ENCODE measurements at regions not wholly inside any gene's neighbourhood (a gene's known extent, or its start where the extent isn't known, plus 50 kb on each side); places are given as distances from the start of the nearest gene placed in this dataset.
A peak's percentile ranks its signal among the peaks of the same experiment; 100 is the strongest.

- intact Hi-C loops (cut with micrococcal nuclease): no loop called here
- no peak for DNase-seq
- ATAC-seq: peak; percentile 68
These were observed 209.5 kb downstream of the FNDC1 start for GRCh38 chr6:159378411-159379328.

- DNase-seq: no peak
- intact Hi-C loops (cut with micrococcal nuclease): no loop called here
- ATAC-seq: no peak
These were observed 207.4 kb downstream of the FNDC1 start for GRCh38 chr6:159376516-159377158.

DNA sequence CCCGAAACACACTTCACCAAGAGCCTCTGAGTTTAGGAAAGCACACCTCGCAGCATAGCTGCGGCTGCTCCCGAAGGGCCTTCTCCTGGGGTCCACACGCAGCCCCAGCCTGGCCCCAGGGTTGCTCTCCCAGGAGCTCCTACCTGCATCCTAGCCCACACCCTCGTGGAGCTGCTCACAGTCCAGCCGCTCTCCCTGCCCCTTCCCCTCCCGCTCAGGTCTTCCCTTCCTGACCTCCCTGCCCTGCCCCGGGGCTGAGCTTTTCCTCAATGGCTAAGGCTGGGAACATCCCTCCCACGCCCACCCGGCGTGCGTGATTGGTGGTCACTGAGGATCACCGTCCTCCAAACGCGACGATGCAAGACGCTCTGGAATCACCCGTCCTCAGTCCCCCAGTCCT is 205.8 kb downstream of the FNDC1 start:
- ATAC-seq: no peak

GRCh38 chr6:159373670-159374069 is 204.5 kb downstream of the FNDC1 start:
- DNase-seq (no peak), ATAC-seq (no peak)
- intact Hi-C loops (cut with micrococcal nuclease): no loop called here

More for the DNA sequence above, 205.8 kb downstream of the FNDC1 start:
- intact Hi-C loops (cut with micrococcal nuclease): no loop called here
- no peak for DNase-seq

GRCh38 chr6:159372333-159372732 is 203.1 kb downstream of the FNDC1 start:
- DNase-seq (no peak), ATAC-seq (no peak)
- intact Hi-C loops (cut with micrococcal nuclease): no loop called here

DNA sequence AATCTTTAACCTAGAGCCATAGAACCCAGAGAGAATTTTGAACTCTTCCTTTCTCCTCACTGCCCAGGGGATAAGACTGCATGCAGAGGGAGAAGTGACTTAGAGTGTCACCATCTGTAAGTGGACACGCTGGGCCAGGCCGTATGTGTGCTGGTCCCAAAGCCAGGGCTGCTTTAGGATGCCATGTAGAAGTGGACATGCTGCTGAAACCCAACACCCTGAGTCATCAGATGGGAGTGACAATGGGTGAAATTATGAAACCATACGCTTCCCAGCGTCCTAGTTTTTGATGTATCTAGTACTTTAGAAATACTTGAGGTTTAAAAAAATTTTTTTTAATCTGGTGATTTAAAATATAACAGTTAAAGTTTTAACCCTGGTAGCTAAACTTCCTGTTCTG is 191.1 kb downstream of the FNDC1 start:
- ATAC-seq: peak; percentile 45
- DNase-seq: no peak

GRCh38 chr6:159359581-159360297 is 190.5 kb downstream of the FNDC1 start:
- intact Hi-C loops (cut with micrococcal nuclease): no loop called here
- no peak for DNase-seq
- no peak for ATAC-seq

More for the DNA sequence above, 191.1 kb downstream of the FNDC1 start:
- intact Hi-C loops (cut with micrococcal nuclease): no loop called here

DNA sequence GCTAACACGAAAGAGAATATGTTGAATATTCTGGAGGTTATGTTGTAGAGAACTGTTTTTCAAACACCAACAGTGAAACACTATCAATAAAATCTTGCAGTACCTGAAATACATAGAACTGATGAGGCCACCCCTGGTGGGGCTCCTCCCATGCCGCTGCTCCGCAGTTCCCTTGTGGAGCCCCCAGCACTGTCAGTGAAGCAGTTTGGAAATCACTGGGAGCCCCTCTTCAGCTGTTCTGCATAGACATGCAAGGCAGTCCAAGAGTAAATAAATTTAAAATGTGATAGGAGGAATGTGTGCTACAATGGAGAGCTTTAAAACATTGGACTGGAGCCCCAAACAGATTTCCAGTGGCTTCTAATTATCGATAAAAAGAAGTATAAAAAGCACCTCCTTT is 189.4 kb downstream of the FNDC1 start:
- DNase-seq: no peak
- intact Hi-C loops (cut with micrococcal nuclease): no loop called here
- no peak for ATAC-seq

- intact Hi-C loops (cut with micrococcal nuclease): no loop called here
- no peak for ATAC-seq
- no peak for DNase-seq
These were observed 188.2 kb downstream of the FNDC1 start for GRCh38 chr6:159357211-159357915.

GRCh38 chr6:159353193-159353592 is 184.0 kb downstream of the FNDC1 start:
- intact Hi-C loops (cut with micrococcal nuclease): no loop called here
- no peak for ATAC-seq
- DNase-seq: no peak

DNA sequence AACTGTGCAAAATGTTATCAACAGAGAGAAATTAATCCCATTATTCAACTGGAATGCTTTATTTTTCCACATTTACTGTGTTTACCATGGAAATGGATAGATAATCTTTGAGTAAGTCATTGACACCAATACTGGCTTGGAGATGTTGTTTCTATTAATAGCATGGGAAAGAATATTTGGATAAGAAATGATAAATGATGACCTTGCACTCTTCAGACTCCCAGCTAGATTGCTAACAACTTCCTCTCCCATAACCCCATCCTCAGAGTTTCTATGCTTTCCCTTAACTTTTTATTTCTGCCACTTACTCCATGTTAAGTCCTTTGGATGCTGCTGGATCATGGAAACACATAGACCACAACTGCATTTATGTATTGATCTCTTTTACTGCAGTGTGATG is 182.5 kb downstream of the FNDC1 start:
- DNase-seq: no peak
- intact Hi-C loops (cut with micrococcal nuclease): no loop called here

GRCh38 chr6:159349915-159350314 is 180.7 kb downstream of the FNDC1 start:
- ATAC-seq: no peak
- no peak for DNase-seq
- intact Hi-C loops (cut with micrococcal nuclease): no loop called here

More for the DNA sequence above, 182.5 kb downstream of the FNDC1 start:
- ATAC-seq: no peak

DNA sequence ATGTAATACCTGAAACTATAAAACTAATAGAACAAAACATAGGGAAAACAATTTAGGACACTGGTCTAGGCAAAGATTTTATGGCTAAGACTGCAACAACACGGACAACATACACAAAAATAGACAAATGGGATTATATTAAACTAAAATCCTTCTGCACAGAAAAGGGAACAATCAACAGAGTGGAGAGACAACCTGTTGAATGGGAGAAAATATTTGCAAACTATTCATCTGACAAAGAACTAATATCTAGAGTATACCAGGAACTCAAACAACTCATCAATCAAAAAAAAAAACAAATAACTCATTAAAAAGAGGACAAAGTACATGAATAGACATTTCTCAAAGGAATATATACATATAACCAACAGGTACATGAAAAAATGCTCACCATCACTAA is 174.5 kb downstream of the FNDC1 start:
- no peak for ATAC-seq
- intact Hi-C loops (cut with micrococcal nuclease): no loop called here
- no peak for DNase-seq

DNA sequence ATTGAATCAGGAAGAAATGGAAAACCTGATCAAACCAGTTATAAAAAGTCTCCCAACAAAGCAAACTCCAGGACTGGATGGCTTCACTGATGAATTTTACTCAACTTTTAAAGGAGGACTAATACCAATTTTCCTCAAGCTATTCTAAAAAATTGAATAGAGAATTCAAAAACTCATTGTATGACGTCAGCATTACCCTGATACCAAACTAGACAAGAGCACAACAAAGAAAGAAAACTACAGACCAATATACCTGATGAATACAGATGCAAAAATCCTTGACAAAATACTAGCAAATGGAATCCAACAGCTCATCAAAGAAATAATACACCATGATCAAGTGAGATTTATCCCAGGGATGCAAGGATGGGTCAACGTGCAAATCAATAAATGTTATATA is 172.9 kb downstream of the FNDC1 start:
- DNase-seq (no peak), ATAC-seq (no peak)
- intact Hi-C loops (cut with micrococcal nuclease): no loop called here

- no peak for DNase-seq
- intact Hi-C loops (cut with micrococcal nuclease): no loop called here
- no peak for ATAC-seq
These were observed 164.9 kb downstream of the FNDC1 start for GRCh38 chr6:159334068-159334467.

DNA sequence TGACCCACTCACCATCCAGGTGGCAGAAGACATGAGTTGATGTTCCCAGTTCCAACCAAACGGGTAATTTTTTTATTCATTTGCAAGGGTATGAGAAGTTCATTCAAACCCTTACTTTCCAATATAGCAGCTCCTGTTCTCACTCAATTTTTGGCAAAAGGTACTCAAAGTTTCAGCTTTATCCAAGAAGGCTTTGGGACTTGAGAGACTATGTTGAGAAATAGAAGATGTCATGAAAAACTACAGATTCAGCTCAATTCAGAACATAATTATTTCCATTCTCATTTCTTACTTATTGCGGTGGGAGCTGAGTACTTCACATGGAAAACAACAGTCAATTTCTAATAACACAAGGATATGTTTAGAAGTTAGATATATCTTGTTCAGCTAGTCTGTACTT is 162.3 kb downstream of the FNDC1 start:
- intact Hi-C loops (cut with micrococcal nuclease): no loop called here
- ATAC-seq (no peak), DNase-seq (no peak)

DNA sequence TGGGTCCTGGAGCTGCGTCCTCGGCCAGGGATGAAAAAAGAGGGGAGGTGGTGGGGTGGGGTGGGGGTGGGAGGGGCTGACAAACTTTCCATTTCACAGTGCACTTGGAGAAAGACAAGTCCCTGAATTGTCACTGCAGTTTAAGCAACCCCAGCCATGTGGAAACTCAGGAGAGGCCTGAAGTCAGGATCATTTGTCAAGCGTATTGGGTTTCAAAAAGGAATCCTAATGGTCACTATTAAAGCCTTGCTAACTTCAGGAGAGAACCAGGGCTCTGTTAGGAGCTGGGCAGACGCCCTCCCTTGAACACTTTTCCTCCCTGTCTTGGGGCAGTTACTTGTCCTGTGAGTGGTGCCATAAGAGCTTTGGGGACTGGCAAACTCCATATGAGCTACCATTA is 159.9 kb downstream of the FNDC1 start:
- intact Hi-C loops (cut with micrococcal nuclease): no loop called here
- DNase-seq (no peak), ATAC-seq (no peak)

GRCh38 chr6:159328052-159328451 is 158.9 kb downstream of the FNDC1 start:
- DNase-seq (no peak), ATAC-seq (no peak)
- intact Hi-C loops (cut with micrococcal nuclease): no loop called here

GRCh38 chr6:159325476-159325875 is 156.3 kb downstream of the FNDC1 start:
- intact Hi-C loops (cut with micrococcal nuclease): no loop called here
- DNase-seq: no peak
- ATAC-seq: no peak

DNA sequence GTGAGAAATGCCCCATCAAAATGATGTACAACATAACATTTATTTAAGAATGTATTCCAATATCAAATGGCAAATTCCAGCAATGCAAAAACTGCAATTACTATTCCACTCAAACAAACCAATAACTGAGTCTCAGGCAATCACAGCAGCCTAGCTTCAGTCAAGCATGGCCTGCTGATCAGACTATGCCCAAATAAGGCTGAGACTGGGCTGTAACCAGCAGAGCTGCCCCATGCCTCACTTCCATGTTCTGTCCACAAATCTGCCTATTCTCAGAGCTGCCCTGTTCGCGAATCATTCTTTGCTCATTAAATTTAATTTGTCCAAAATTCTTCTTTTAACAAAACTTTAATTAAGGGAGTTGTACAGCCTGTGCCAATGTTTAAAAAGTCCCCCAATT is 155.4 kb downstream of the FNDC1 start:
- no peak for DNase-seq
- no peak for ATAC-seq
- intact Hi-C loops (cut with micrococcal nuclease): no loop called here
